Ascending aorta (tissue), 2 donors: ENCODE measurements at regions not wholly inside any gene's neighbourhood (a gene's known extent, or its start where the extent isn't known, plus 50 kb on each side); places are given as distances from the start of the nearest gene placed in this dataset.

Experiments
- DNase-seq, 2 donors: peaks; one replicate each; pipeline ENCODE4 v3.0.0-alpha.2; 2019; ENCODE audit warnings: low spot score in 2 of 2
- H3K27ac ChIP-seq, 2 donors: fragments of 200-600 bp; sonication (generic); one replicate each; pipeline ENCODE4 v1.5.1; 2016 to 2017; ENCODE audit warnings: mild to moderate bottlenecking in 1 of 2
- H3K27me3 ChIP-seq: fragments of 200-600 bp; sonication (generic); one replicate; pipeline ENCODE4 v1.5.1; 2017
- H3K36me3 ChIP-seq, 2 donors: fragments of 200-600 bp; sonication (generic); one replicate each; pipeline ENCODE4 v1.5.1; 2016
- H3K4me1 ChIP-seq, 2 donors: fragments of 200-600 bp; sonication (generic); one replicate each; pipeline ENCODE4 v1.5.1; 2016 to 2017; ENCODE audit warnings: mild to moderate bottlenecking in 1 of 2
- H3K4me3 ChIP-seq, 2 donors: fragments of 200-600 bp; sonication (generic); one replicate each; pipeline ENCODE4 v1.5.1; 2016 to 2017; ENCODE audit warnings: mild to moderate bottlenecking in 1 of 2
- H3K9me3 ChIP-seq, 2 donors: fragments of 200-600 bp; sonication (generic); one replicate each; pipeline ENCODE4 v1.5.1; 2016
- intact Hi-C: fragments of 100-400 bp; cut with DNase I; formaldehyde crosslinking; loops from one replicate; pipeline ENCODE4 v1.15.1; 2023
- TF ChIP-seq, protein P1 (sequence below), 3 experiments: fragments of 200-600 bp in 2 of 3; fragments of 450-650 bp in 1 of 3; sonication (generic) in 2 of 3; IDR thresholded peaks; one replicate each; pipeline ENCODE4 v1.5.1; 2016 to 2019; ENCODE audit warnings: antibody characterized with exemption in 3 of 3, mild to moderate bottlenecking in 1 of 3, moderate library complexity in 1 of 3

DNA sequence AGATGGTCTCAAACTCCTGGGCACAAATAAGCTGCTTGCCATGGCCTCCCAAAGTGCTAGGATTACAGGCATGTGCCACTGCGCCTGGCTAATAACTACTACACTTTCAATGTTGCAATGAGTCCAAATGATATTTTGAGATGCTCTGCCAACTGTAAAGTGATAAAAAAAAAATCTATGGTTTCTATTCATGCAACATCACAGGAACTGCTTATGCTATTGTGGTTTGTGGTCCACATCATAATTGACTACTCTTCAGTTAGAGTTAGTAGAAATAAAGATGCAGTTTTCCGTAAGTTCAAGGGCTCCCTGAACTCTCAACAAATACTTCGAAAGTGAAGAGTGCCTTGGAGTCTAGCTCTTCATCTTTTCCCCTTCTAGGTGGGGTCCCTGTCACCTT is 239.4 kb downstream of the C12orf75 start:
- TF ChIP-seq, protein P1, sequence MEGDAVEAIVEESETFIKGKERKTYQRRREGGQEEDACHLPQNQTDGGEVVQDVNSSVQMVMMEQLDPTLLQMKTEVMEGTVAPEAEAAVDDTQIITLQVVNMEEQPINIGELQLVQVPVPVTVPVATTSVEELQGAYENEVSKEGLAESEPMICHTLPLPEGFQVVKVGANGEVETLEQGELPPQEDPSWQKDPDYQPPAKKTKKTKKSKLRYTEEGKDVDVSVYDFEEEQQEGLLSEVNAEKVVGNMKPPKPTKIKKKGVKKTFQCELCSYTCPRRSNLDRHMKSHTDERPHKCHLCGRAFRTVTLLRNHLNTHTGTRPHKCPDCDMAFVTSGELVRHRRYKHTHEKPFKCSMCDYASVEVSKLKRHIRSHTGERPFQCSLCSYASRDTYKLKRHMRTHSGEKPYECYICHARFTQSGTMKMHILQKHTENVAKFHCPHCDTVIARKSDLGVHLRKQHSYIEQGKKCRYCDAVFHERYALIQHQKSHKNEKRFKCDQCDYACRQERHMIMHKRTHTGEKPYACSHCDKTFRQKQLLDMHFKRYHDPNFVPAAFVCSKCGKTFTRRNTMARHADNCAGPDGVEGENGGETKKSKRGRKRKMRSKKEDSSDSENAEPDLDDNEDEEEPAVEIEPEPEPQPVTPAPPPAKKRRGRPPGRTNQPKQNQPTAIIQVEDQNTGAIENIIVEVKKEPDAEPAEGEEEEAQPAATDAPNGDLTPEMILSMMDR (IDR thresholded peaks at IDR 0.05) = no peak
- no peak overlapping the region for H3K4me3 ChIP-seq
- no peaks in the 10 kb centered on the region for H3K36me3 ChIP-seq
- no peaks in the 10 kb centered on the region for H3K4me1 ChIP-seq
- no peaks in the 10 kb centered on the region for H3K27me3 ChIP-seq
- H3K9me3 ChIP-seq = no peaks in the 10 kb centered on the region
- no peak for DNase-seq
- H3K27ac ChIP-seq = no peak overlapping the region
- intact Hi-C loops = no loop called here

DNA sequence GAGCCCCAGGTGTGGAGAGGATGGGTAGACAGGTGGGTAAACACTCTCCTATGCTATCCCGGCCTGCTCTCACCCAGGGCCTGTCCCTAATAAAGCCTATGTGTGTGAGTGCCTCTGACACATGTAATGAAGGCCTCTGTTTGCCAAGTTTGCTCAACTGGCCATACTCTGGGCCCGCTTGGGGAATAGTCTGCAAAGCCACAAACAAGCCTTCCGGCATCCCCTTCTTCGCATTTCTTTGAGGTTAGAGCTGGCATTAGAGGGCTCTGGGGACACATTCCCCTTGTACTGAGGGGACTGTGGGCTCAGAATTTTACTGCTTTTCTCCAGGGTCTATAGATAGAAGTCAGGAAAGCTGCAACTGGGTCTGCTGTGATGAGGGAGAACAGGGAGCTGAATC is 240.5 kb downstream of the C12orf75 start:
- no peaks in the 10 kb centered on the region for H3K27me3 ChIP-seq
- DNase-seq = no peak
- H3K36me3 ChIP-seq = no peaks in the 10 kb centered on the region
- no peaks in the 10 kb centered on the region for H3K4me1 ChIP-seq
- no peak overlapping the region for H3K27ac ChIP-seq
- no peak overlapping the region for H3K4me3 ChIP-seq
- intact Hi-C loops = no loop called here
- TF ChIP-seq, protein P1 (IDR thresholded peaks at IDR 0.05) = no peak
- H3K9me3 ChIP-seq = no peaks in the 10 kb centered on the region

DNA sequence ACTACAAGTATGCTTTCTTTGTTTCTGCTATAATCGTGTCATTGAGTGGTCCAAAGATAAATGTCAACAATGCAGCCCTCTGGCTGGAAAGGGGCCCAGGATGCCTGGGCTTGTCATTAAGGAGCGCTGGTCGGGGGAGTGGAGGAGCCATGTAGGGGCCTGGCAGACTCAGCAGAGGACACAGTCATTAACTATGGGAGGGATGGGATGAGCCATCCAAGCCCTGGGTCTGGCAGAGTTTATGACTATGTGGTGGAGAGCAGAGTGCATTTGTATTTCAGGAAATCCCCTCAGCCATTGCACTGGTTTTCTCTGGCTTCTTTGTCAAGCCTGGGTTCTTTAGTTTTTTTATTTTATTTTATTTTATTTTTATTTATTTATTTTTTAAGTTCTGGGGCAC is 243.1 kb downstream of the C12orf75 start:
- TF ChIP-seq, protein P1 (IDR thresholded peaks at IDR 0.05) = no peak
- no peak overlapping the region for H3K4me3 ChIP-seq
- intact Hi-C loops = no loop called here
- H3K36me3 ChIP-seq = no peaks in the 10 kb centered on the region
- no peaks in the 10 kb centered on the region for H3K27me3 ChIP-seq
- H3K27ac ChIP-seq = no peak overlapping the region
- no peaks in the 10 kb centered on the region for H3K9me3 ChIP-seq
- DNase-seq = no peak
- no peaks in the 10 kb centered on the region for H3K4me1 ChIP-seq

DNA sequence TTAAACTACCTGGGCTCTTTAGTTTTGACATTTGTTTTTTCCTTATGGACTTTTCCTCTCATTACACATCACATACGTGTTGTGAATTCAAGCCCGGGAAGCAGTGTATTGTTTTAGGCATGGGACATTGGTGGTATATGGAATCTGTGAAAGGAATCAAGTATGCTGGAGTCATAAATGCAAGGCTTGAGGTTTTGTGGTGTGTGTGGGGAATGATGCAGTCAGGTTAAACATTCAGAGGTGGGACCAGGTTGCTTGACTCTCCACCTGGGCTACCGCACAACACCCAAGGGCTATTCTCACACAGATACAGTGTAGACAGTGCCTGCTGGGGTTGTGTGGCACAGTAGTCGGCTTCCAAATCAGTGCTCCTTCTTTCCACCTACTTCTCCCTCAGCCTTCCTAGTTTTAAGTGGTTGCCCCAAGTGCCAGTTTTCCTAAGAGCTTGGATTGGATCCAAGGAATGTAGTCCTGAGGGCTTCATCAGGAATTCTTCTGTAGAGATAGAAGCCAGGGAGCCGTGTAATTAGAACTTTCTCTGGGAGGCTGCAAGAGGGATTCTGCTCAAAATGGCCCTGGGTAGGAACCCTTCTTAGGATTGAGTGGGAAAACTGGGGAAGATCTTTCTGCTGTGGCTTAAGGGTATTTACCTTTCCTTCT is 243.7 kb downstream of the C12orf75 start:
- Histone ChIP-seq H3K9me3 (no peaks in the 10 kb centered on the region), H3K27me3 (no peaks in the 10 kb centered on the region), H3K27ac (no peak overlapping the region), H3K4me3 (no peak overlapping the region), H3K4me1 (no peaks in the 10 kb centered on the region), H3K36me3 (no peaks in the 10 kb centered on the region)
- TF ChIP-seq, protein P1 (IDR thresholded peaks at IDR 0.05) = no peak
- peak in 1 of 2 donors; percentile 19 for DNase-seq
- intact Hi-C loops = no loop called here

DNA sequence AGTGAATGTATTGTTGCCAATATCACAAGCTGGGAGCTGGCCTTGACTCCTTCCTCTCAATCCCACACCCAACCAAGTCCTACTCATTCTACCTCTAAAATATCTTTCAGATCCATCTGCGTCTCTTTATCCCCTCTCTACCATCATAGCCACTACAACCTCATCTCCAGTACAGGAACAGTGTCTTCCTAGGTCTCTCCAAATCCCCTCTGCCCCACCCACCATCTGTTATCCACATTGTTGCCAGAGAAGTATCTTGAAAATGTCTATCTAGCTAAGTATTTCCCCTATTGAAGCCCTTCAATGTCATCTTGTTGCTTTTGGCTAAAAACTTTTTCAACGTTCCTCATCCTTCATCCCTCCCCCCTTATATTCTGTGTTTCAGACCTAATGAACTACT is 244.7 kb downstream of the C12orf75 start:
- no peaks in the 10 kb centered on the region for H3K4me1 ChIP-seq
- TF ChIP-seq, protein P1 (IDR thresholded peaks at IDR 0.05) = no peak
- intact Hi-C loops = no loop called here
- H3K4me3 ChIP-seq = no peak overlapping the region
- H3K27ac ChIP-seq = no peak overlapping the region
- DNase-seq = no peak
- no peaks in the 10 kb centered on the region for H3K9me3 ChIP-seq
- H3K36me3 ChIP-seq = no peaks in the 10 kb centered on the region
- no peaks in the 10 kb centered on the region for H3K27me3 ChIP-seq

DNA sequence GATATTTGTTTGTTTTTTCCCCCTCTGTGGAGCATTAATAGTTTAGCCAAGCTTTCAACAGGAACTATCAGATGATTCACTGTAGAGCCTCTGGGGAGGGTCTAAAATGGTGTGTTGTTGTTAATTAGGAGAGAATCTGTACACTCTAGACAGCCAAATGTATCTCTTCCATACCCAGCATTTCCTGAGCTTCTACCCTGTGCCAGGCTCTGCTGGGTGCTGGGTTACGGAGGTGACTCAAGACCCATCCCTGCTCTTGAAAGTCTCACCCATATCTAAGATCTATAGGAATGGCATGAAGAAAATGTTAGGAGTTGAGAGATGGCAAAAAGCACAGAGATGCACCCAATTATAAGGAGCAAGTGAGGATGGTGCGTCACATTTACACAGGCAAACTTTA is 245.8 kb downstream of the C12orf75 start:
- Histone ChIP-seq H3K36me3 (no peaks in the 10 kb centered on the region), H3K9me3 (no peaks in the 10 kb centered on the region), H3K4me3 (no peak overlapping the region), H3K27me3 (no peaks in the 10 kb centered on the region), H3K27ac (no peak overlapping the region), H3K4me1 (no peaks in the 10 kb centered on the region)
- no peak for DNase-seq
- intact Hi-C loops = no loop called here
- TF ChIP-seq, protein P1 (IDR thresholded peaks at IDR 0.05) = no peak
